ENCODE measurements at regions not wholly inside any gene's neighbourhood (a gene's known extent, or its start where the extent isn't known, plus 50 kb on each side); places are given as distances from the start of the nearest gene placed in this dataset.
"Not testable (repeated sequence)": the region's sequence is repeated elsewhere in the genome, so short reads cannot be mapped to it uniquely, and the experiment has no call there.

GRCh38 chr2:146982393-146982846 is 862.4 kb upstream of the ACVR2A start:
- Histone ChIP-seq H3K4me1 (peaks cover 0 to 3% of the 10 kb centered on the region in 2 donors), H3K36me3 (no peaks in the 10 kb centered on the region), H3K4me3 (no peak overlapping the region), H3K27ac (peak overlapping the region; percentile 56 to 75), H3K27me3 (no peaks in the 10 kb centered on the region), H3K9me3 (no peaks in the 10 kb centered on the region)
- TF ChIP-seq POLR2A (IDR thresholded peaks at IDR 0.05) (no peak), POLR2AphosphoS5 (IDR thresholded peaks at IDR 0.05) (peak in 2 of 3 donors; percentile 62 to 90)
- DNase-seq (ENCODE audit: low spot score in 2 of 2) = peak in 1 of 2 donors; percentile 35
- intact Hi-C loops (cut with DNase I; ENCODE audit: low total_unique reads) = no loop called here

- Histone ChIP-seq H3K27me3 (no peaks in the 10 kb centered on the region), H3K36me3 (no peaks in the 10 kb centered on the region), H3K9me3 (no peaks in the 10 kb centered on the region), H3K4me1 (peaks cover 0 to 3% of the 10 kb centered on the region in 2 donors), H3K4me3 (no peak overlapping the region), H3K27ac (peak overlapping the region; percentile 55 to 75)
- TF ChIP-seq CTCF (IDR thresholded peaks at IDR 0.05) (no peak), POLR2A (IDR thresholded peaks at IDR 0.05) (no peak), POLR2AphosphoS5 (IDR thresholded peaks at IDR 0.05) (no peak)
- no peak for DNase-seq (ENCODE audit: low spot score in 2 of 2)
- intact Hi-C loops (cut with DNase I; ENCODE audit: low total_unique reads) = no loop called here
These were observed 862.9 kb upstream of the ACVR2A start for GRCh38 chr2:146981921-146982320.

- H3K4me3 ChIP-seq = no peak overlapping the region
- H3K4me1 ChIP-seq = no peaks in the 10 kb centered on the region
- no peaks in the 10 kb centered on the region for H3K27me3 ChIP-seq
- H3K27ac ChIP-seq = peak overlapping the region; percentile 43 to 45
- TF ChIP-seq POLR2AphosphoS5 (IDR thresholded peaks at IDR 0.05) = no peak
- no peak for TF ChIP-seq CTCF (IDR thresholded peaks at IDR 0.05)
- no peak for TF ChIP-seq POLR2A (IDR thresholded peaks at IDR 0.05)
- no peak for DNase-seq (ENCODE audit: low spot score in 2 of 2)
- no peaks in the 10 kb centered on the region for H3K9me3 ChIP-seq
- H3K36me3 ChIP-seq = no peaks in the 10 kb centered on the region
- intact Hi-C loops (cut with DNase I; ENCODE audit: low total_unique reads) = no loop called here
These were observed 865.1 kb upstream of the ACVR2A start for GRCh38 chr2:146979746-146980145.

- TF ChIP-seq CTCF (IDR thresholded peaks at IDR 0.05) (no peak), POLR2AphosphoS5 (IDR thresholded peaks at IDR 0.05) (no peak), POLR2A (IDR thresholded peaks at IDR 0.05) (no peak)
- Histone ChIP-seq H3K36me3 (no peaks in the 10 kb centered on the region), H3K27ac (peak overlapping the region; percentile 2 to 48), H3K27me3 (no peaks in the 10 kb centered on the region), H3K9me3 (no peaks in the 10 kb centered on the region), H3K4me1 (no peaks in the 10 kb centered on the region), H3K4me3 (no peak overlapping the region)
- no peak for DNase-seq (ENCODE audit: low spot score in 2 of 2)
- intact Hi-C loops (cut with DNase I; ENCODE audit: low total_unique reads) = no loop called here
These were observed 866.0 kb upstream of the ACVR2A start for GRCh38 chr2:146978577-146979555.

- intact Hi-C loops (cut with DNase I; ENCODE audit: low total_unique reads); H3K4me1 ChIP-seq; DNase-seq (ENCODE audit: low spot score in 2 of 2); H3K27ac ChIP-seq; H3K36me3 ChIP-seq; H3K4me3 ChIP-seq; H3K27me3 ChIP-seq: not testable (repeated sequence)
- H3K9me3 ChIP-seq = peaks cover 4 to 11% of the 10 kb centered on the region in 2 donors
These were observed 873.8 kb upstream of the ACVR2A start for GRCh38 chr2:146970981-146971380.

- H3K4me3 ChIP-seq; H3K36me3 ChIP-seq; H3K27me3 ChIP-seq; intact Hi-C loops (cut with DNase I; ENCODE audit: low total_unique reads); DNase-seq (ENCODE audit: low spot score in 2 of 2); H3K27ac ChIP-seq; H3K4me1 ChIP-seq: not testable (repeated sequence)
- H3K9me3 ChIP-seq = peaks cover 4 to 11% of the 10 kb centered on the region in 2 donors
These were observed 875.1 kb upstream of the ACVR2A start for GRCh38 chr2:146969703-146970102.
